Panc1 (cell line): ENCODE measurements at regions not wholly inside any gene's neighbourhood (a gene's known extent, or its start where the extent isn't known, plus 50 kb on each side); places are given as distances from the start of the nearest gene placed in this dataset.

ENCODE experiments used
- ATAC-seq: fragments of 200-7000 bp; cut with Tn5 transposase; 2 replicates; pipeline ENCODE4 v1.9.1; 2020; ENCODE audit warnings: mild to moderate bottlenecking, moderate library complexity
- BruUV-seq: library from RNA; stranded (reverse); fragments of 400-500 nt; replicated peaks from 2 replicates; lab custom pipeline; 2021; lab: Mats Ljungman, UMichigan
- CTCF ChIA-PET: fragments of 300-600 bp; sonication (Branson Sonifier 250); formaldehyde crosslinking; loops from one replicate; lab custom pipeline; 2022; ENCODE audit warnings: antibody characterized with exemption; lab: Charles Lee
- POLR2A ChIA-PET: fragments of 300-600 bp; sonication (Branson Sonifier 250); formaldehyde crosslinking; loops from one replicate; lab custom pipeline; 2022; ENCODE audit warnings: antibody characterized with exemption; lab: Charles Lee
- DNase-seq: peaks from one replicate; pipeline ENCODE4 v3.0.0-alpha.2; 2010; ENCODE audit warnings: low read depth, low spot score
- H3K27ac ChIP-seq: 2 replicates; pipeline ENCODE4 v1.5.1; 2011; ENCODE audit warnings: mild to moderate bottlenecking, low read length, inconsistent platforms
- H3K27me3 ChIP-seq: fragments of 200-500 bp; sonication (Bioruptor generic); 2 replicates; pipeline ENCODE4 v1.6.0; 2014; ENCODE audit warnings: low read length, inconsistent platforms; ENCODE audit not compliant: control insufficient read depth, insufficient read depth
- H3K36me3 ChIP-seq: fragments of 200-500 bp; sonication (Bioruptor generic); 2 replicates; pipeline ENCODE4 v1.5.1; 2014; ENCODE audit warnings: inconsistent platforms, mild to moderate bottlenecking, low read length, moderate library complexity; ENCODE audit not compliant: control insufficient read depth, insufficient read depth
- H3K4me1 ChIP-seq: 2 replicates; pipeline ENCODE4 v1.5.1; 2011; ENCODE audit warnings: inconsistent platforms, mild to moderate bottlenecking, low read length, moderate library complexity; ENCODE audit not compliant: control insufficient read depth, insufficient read depth
- H3K4me3 ChIP-seq, 2 experiments: 2 replicates each; pipeline ENCODE4 v1.5.1; 2011 to 2012; ENCODE audit warnings: low read depth in 2 of 2, low read length in 2 of 2, mild to moderate bottlenecking in 2 of 2, inconsistent platforms in 1 of 2, moderate library complexity in 1 of 2
- H3K9me3 ChIP-seq: fragments of 200-500 bp; sonication (Bioruptor generic); 2 replicates; pipeline ENCODE4 v1.5.1; 2014; ENCODE audit warnings: low read depth, mild to moderate bottlenecking, inconsistent platforms, low read length, moderate library complexity; ENCODE audit not compliant: control insufficient read depth, insufficient read depth
- CTCF ChIP-seq: fragments of 450-650 bp; IDR thresholded peaks from 2 replicates; pipeline ENCODE4 v1.5.1; 2017; ENCODE audit warnings: mild to moderate bottlenecking
- POLR2AphosphoS5 ChIP-seq: IDR thresholded peaks from 2 replicates; pipeline ENCODE4 v1.6.1; 2012; ENCODE audit warnings: mild to moderate bottlenecking, low read depth, low read length, moderate library complexity
- REST ChIP-seq, 2 experiments: IDR thresholded peaks; 2 replicates each; pipeline ENCODE4 v1.6.1; 2011 to 2012; ENCODE audit warnings: low read depth in 2 of 2, control low read depth in 1 of 2, low read length in 1 of 2, mild to moderate bottlenecking in 1 of 2, moderate library complexity in 1 of 2; ENCODE audit not compliant: insufficient read depth in 1 of 2
- SIN3A ChIP-seq: IDR thresholded peaks from 2 replicates; pipeline ENCODE4 v1.6.1; 2012; ENCODE audit warnings: low read depth, mild to moderate bottlenecking, low read length, moderate library complexity, borderline replicate concordance; ENCODE audit not compliant: insufficient read depth
- TCF7L2 ChIP-seq: IDR thresholded peaks from 2 replicates; pipeline ENCODE4 v1.6.1; 2011; ENCODE audit warnings: mild to moderate bottlenecking, low read depth, low read length, inconsistent platforms
- in situ Hi-C: cut with HindIII; loops from 2 replicates; pipeline ENCODE4 v1.10.0; 2016; ENCODE audit warnings: low sequenced_read_pairs, low pct_unique_long_range_greater_than_20kb
- intact Hi-C: fragments of 100-400 bp; cut with micrococcal nuclease; formaldehyde crosslinking; loops from one replicate; pipeline ENCODE4 v1.10.0; 2022; ENCODE audit not compliant: unreplicated experiment

GRCh38 chr6:74182992-74183391 is 487.0 kb downstream of the CD109 start:
- intact Hi-C loops (no loop called here), in situ Hi-C loops (no loop called here)
- H3K27me3 ChIP-seq: no peaks in the 10 kb centered on the region
- CTCF ChIA-PET: no interaction called here
- no peaks in the 10 kb centered on the region for H3K36me3 ChIP-seq
- H3K4me1 ChIP-seq: no peaks in the 10 kb centered on the region
- DNase-seq: no peak
- no peak for ATAC-seq
- H3K9me3 ChIP-seq: no peaks in the 10 kb centered on the region
- POLR2A ChIA-PET: no interaction called here
- TF ChIP-seq TCF7L2 (no peak), CTCF (no peak), POLR2AphosphoS5 (no peak), REST (IDR thresholded peaks at IDR 0.05; ENCODE audit: insufficient read depth in 1 of 2, low read depth in 2 of 2, low read length in 1 of 2) (no peak), SIN3A (no peak)
- no peak overlapping the region for H3K27ac ChIP-seq
- H3K4me3 ChIP-seq: no peak overlapping the region
- BruUV-seq: no TSS peak

- TF ChIP-seq TCF7L2 (no peak), CTCF (no peak), REST (IDR thresholded peaks at IDR 0.05; ENCODE audit: insufficient read depth in 1 of 2, low read depth in 2 of 2, low read length in 1 of 2) (no peak), SIN3A (no peak), POLR2AphosphoS5 (no peak)
- no peak overlapping the region for H3K27ac ChIP-seq
- no TSS peak for BruUV-seq
- ChIA-PET CTCF (no interaction called here), POLR2A (no interaction called here)
- no peaks in the 10 kb centered on the region for H3K36me3 ChIP-seq
- H3K9me3 ChIP-seq: no peaks in the 10 kb centered on the region
- DNase-seq (no peak), ATAC-seq (no peak)
- no peaks in the 10 kb centered on the region for H3K4me1 ChIP-seq
- H3K27me3 ChIP-seq: no peaks in the 10 kb centered on the region
- in situ Hi-C loops: no loop called here
- intact Hi-C loops: no loop called here
- H3K4me3 ChIP-seq: no peak overlapping the region
Observed at GRCh38 chr6:74181471-74181870, 485.5 kb downstream of the CD109 start.
